Thyroid gland (tissue), 4 donors: ENCODE measurements at regions not wholly inside any gene's neighbourhood (a gene's known extent, or its start where the extent isn't known, plus 50 kb on each side); places are given as distances from the start of the nearest gene placed in this dataset.

Source experiments
- DNase-seq, 2 donors: peaks; one replicate each; pipeline ENCODE4 v3.0.0-alpha.2; 2019
- H3K27ac ChIP-seq, 3 donors: fragments of 200-600 bp; sonication (generic); 1 replicate in 2 of 3; 2 replicates in 1 of 3; pipeline ENCODE4 v1.5.1; 2016 to 2019; ENCODE audit warnings: mild to moderate bottlenecking in 1 of 3, moderate library complexity in 1 of 3
- H3K27me3 ChIP-seq: fragments of 200-600 bp; sonication (generic); one replicate; pipeline ENCODE4 v1.5.1; 2019
- H3K36me3 ChIP-seq, 2 donors: fragments of 200-600 bp; sonication (generic); one replicate each; pipeline ENCODE4 v1.5.1; 2016 to 2019
- H3K4me1 ChIP-seq, 2 donors: fragments of 200-600 bp; sonication (generic); one replicate each; pipeline ENCODE4 v1.5.1; 2017 to 2019
- H3K4me3 ChIP-seq, 3 donors: fragments of 200-600 bp; sonication (generic); replicated peaks in 1 of 3; 1 replicate in 2 of 3; 2 replicates in 1 of 3; pipeline ENCODE4 v1.5.1; 2016; ENCODE audit warnings: mild to moderate bottlenecking in 1 of 3
- H3K9me3 ChIP-seq: fragments of 200-600 bp; sonication (generic); one replicate; pipeline ENCODE4 v1.5.1; 2017
- POLR2A ChIP-seq, 2 donors: fragments of 450-650 bp; IDR thresholded peaks; one replicate each; pipeline ENCODE4 v1.6.1; 2017; ENCODE audit warnings: antibody characterized with exemption in 2 of 2, mild to moderate bottlenecking in 2 of 2, moderate library complexity in 1 of 2
- WGBS, 2 donors: methylation state at CpG; one replicate each; pipeline ENCODE4 v1.1.5; 2017; 5-methylcytosine and 5-hydroxymethylcytosine counted together
- intact Hi-C: fragments of 100-400 bp; cut with DNase I; formaldehyde crosslinking; loops from one replicate; pipeline ENCODE4 v1.15.1; 2023
- TF ChIP-seq, protein P1 (sequence below), 6 experiments: fragments of 200-600 bp in 3 of 6; fragments of 450-650 bp in 3 of 6; sonication (generic) in 3 of 6; IDR thresholded peaks; one replicate each; pipeline ENCODE4 v1.5.1; 2016 to 2019; ENCODE audit warnings: antibody characterized with exemption in 6 of 6, mild to moderate bottlenecking in 2 of 6, inconsistent platforms in 1 of 6, moderate library complexity in 1 of 6

DNA sequence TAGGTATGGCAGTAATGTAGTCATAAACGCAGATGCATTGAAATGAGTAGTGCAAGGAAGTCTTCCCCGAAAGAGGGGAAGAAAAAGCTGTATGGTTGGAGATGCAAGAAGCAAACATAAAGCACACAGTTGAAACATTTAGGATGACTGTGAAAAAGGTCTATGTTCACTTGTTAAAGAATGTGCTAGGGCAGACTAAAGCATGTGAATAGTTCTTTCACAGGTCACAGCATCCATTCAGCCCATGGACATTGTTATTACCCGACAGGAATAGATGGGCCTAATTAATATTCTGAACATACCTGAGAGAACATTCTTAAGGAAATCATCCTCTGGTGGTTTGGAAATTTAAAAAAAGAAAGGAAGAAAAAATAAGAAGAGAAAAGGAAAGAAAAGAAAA, 595.2 kb downstream of the ZIC1 start:
- Histone ChIP-seq H3K27ac (no peak overlapping the region), H3K9me3 (no peaks in the 10 kb centered on the region), H3K4me3 (no peak overlapping the region), H3K27me3 (no peaks in the 10 kb centered on the region), H3K36me3 (no peaks in the 10 kb centered on the region), H3K4me1 (no peaks in the 10 kb centered on the region)
- TF ChIP-seq, protein P1, sequence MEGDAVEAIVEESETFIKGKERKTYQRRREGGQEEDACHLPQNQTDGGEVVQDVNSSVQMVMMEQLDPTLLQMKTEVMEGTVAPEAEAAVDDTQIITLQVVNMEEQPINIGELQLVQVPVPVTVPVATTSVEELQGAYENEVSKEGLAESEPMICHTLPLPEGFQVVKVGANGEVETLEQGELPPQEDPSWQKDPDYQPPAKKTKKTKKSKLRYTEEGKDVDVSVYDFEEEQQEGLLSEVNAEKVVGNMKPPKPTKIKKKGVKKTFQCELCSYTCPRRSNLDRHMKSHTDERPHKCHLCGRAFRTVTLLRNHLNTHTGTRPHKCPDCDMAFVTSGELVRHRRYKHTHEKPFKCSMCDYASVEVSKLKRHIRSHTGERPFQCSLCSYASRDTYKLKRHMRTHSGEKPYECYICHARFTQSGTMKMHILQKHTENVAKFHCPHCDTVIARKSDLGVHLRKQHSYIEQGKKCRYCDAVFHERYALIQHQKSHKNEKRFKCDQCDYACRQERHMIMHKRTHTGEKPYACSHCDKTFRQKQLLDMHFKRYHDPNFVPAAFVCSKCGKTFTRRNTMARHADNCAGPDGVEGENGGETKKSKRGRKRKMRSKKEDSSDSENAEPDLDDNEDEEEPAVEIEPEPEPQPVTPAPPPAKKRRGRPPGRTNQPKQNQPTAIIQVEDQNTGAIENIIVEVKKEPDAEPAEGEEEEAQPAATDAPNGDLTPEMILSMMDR (IDR thresholded peaks at IDR 0.05) = no peak
- TF ChIP-seq POLR2A (IDR thresholded peaks at IDR 0.05) = no peak
- intact Hi-C loops = no loop called here
- no peak for DNase-seq
- WGBS, 2 donors = 77% methylated on average over 3 of the region's 3 CpGs

DNA sequence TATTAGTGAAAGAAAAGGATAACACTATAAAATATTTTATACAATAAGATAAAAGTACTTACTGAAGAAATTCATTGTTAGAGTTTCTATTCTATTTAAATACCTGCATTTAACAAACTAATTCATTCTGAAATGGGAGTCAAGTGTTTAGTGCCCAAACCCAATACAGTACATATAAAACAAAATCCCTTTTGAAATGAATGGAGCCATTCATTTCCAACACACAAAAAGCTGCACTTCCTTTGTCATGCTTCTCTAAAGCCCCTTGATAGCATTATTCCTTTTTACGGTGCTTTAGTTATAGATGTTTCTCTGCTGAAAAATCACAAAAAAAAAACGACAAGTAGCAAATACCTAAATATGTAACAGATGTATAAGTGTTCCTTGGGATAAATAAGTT, 596.3 kb downstream of the ZIC1 start:
- intact Hi-C loops = no loop called here
- no peaks in the 10 kb centered on the region for H3K4me1 ChIP-seq
- H3K27me3 ChIP-seq = no peaks in the 10 kb centered on the region
- no peak overlapping the region for H3K4me3 ChIP-seq
- no peak for DNase-seq
- H3K27ac ChIP-seq = no peak overlapping the region
- H3K9me3 ChIP-seq = no peaks in the 10 kb centered on the region
- 78 to 85% methylated on average over 2 of the region's 2 CpGs for WGBS, 2 donors
- no peaks in the 10 kb centered on the region for H3K36me3 ChIP-seq
- TF ChIP-seq, protein P1 (IDR thresholded peaks at IDR 0.05) = no peak
- no peak for TF ChIP-seq POLR2A (IDR thresholded peaks at IDR 0.05)

DNA sequence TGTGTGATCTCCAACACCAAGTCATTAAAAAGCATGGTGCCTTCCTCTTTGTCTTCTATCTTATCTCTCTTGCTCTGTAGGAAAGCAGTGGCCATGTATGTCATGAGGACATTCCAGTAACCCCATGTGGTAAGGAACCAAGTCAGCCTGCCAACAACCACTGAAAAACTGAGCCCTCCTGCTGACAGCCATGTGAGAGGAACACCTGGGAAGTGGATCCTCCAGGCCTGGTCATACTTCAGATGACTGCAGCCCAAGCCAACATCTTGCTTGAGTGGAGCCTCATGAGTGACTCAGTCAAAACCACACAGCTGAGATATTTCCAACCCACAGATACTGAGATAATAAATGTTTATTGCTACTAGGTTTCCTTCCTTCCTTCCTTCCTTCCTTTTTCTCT, 597.3 kb downstream of the ZIC1 start:
- no peaks in the 10 kb centered on the region for H3K27me3 ChIP-seq
- H3K4me3 ChIP-seq = no peak overlapping the region
- H3K9me3 ChIP-seq = no peaks in the 10 kb centered on the region
- H3K36me3 ChIP-seq = no peaks in the 10 kb centered on the region
- no peak for TF ChIP-seq POLR2A (IDR thresholded peaks at IDR 0.05)
- TF ChIP-seq, protein P1 (IDR thresholded peaks at IDR 0.05) = no peak
- no peaks in the 10 kb centered on the region for H3K4me1 ChIP-seq
- H3K27ac ChIP-seq = no peak overlapping the region
- no peak for DNase-seq
- intact Hi-C loops = no loop called here

DNA sequence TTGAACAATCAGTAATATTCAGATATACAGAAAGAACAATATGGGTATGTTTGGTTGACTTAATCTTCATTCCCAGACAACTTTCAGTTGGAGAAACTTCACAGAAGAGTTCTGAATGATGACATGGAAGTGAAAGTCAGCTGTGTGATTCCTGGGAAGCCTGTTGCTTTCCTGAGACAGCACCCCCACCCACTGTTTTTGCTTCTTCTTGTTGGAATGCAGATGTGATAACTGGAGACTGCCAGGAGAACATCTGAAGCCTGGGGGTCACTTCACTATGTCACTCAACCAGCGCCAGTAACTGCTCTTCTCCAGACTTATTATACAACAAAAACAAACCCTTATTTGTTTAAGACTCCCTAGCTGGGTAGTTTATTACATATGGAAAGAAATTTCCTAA, 599.4 kb downstream of the ZIC1 start:
- H3K4me1 ChIP-seq = no peaks in the 10 kb centered on the region
- H3K27me3 ChIP-seq = no peaks in the 10 kb centered on the region
- TF ChIP-seq POLR2A (IDR thresholded peaks at IDR 0.05) = no peak
- TF ChIP-seq, protein P1 (IDR thresholded peaks at IDR 0.05) = no peak
- H3K27ac ChIP-seq = no peak overlapping the region
- no peak for DNase-seq
- H3K4me3 ChIP-seq = no peak overlapping the region
- intact Hi-C loops = no loop called here
- no peaks in the 10 kb centered on the region for H3K36me3 ChIP-seq
- 68 to 73% methylated on average over 1 of the region's 1 CpG for WGBS, 2 donors
- H3K9me3 ChIP-seq = no peaks in the 10 kb centered on the region

DNA sequence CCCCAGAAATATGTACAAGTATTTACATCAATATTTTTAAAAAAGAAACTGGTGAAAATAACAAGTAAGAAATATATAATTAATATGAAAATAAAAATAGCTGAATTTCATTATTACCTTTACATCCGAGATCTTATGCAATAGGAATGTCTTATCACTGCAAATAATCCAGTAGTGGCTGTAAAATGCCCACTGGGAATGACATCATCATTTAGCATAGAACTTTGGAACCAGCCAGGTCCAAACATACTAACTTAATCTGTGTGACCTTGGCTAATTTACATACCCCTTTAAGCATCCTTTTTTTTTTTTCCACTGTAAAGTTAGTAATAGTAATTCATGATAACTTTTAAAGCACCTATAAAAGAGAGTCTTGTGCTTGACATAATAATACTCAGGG, 611.7 kb downstream of the ZIC1 start:
- WGBS, 2 donors = 82 to 89% methylated on average over 1 of the region's 1 CpG
- no peaks in the 10 kb centered on the region for H3K4me1 ChIP-seq
- H3K9me3 ChIP-seq = no peaks in the 10 kb centered on the region
- H3K36me3 ChIP-seq = no peaks in the 10 kb centered on the region
- TF ChIP-seq, protein P1 (IDR thresholded peaks at IDR 0.05) = no peak
- no peak for TF ChIP-seq POLR2A (IDR thresholded peaks at IDR 0.05)
- no peak overlapping the region for H3K4me3 ChIP-seq
- no peak overlapping the region for H3K27ac ChIP-seq
- H3K27me3 ChIP-seq = no peaks in the 10 kb centered on the region
- no peak for DNase-seq
- intact Hi-C loops = no loop called here
